ENCODE measurements at regions not wholly inside any gene's neighbourhood (a gene's known extent, or its start where the extent isn't known, plus 50 kb on each side); places are given as distances from the start of the nearest gene placed in this dataset.
"Not testable (repeated sequence)": the region's sequence is repeated elsewhere in the genome, so short reads cannot be mapped to it uniquely, and the experiment has no call there.

GRCh38 chr12:105861227-105861626 lies 277.5 kb downstream of the NUAK1 start:
- Mint-ChIP-seq H3K4me1 (no peaks in the 10 kb centered on the region), H3K9me3 (peaks cover 5% of the 10 kb centered on the region), H3K36me3 (ENCODE audit: low read depth) (no peaks in the 10 kb centered on the region), H3K27me3 (peaks cover 2% of the 10 kb centered on the region), H3K4me3 (no peak overlapping the region), H3K27ac (no peak overlapping the region)
- ATAC-seq: no peak
- DNase-seq: no peak

- Mint-ChIP-seq H3K27me3 (no peaks in the 10 kb centered on the region), H3K27ac (no peak overlapping the region), H3K4me3 (no peak overlapping the region), H3K4me1 (no peaks in the 10 kb centered on the region), H3K9me3 (no peaks in the 10 kb centered on the region), H3K36me3 (ENCODE audit: low read depth) (no peaks in the 10 kb centered on the region)
- DNase-seq (no peak), ATAC-seq (no peak)
These were observed 276.5 kb downstream of the NUAK1 start for GRCh38 chr12:105862163-105862821.

GRCh38 chr12:105864316-105864715 lies 274.4 kb downstream of the NUAK1 start:
- DNase-seq (no peak), ATAC-seq (no peak)
- H3K27me3 Mint-ChIP-seq: no peaks in the 10 kb centered on the region

GRCh38 chr12:105864901-105865300 lies 273.9 kb downstream of the NUAK1 start:
- ATAC-seq: no peak
- no peak overlapping the region for H3K27ac Mint-ChIP-seq
- no peak overlapping the region for H3K4me3 Mint-ChIP-seq
- no peaks in the 10 kb centered on the region for H3K27me3 Mint-ChIP-seq
- no peak for DNase-seq
- no peaks in the 10 kb centered on the region for H3K4me1 Mint-ChIP-seq
- no peaks in the 10 kb centered on the region for H3K36me3 Mint-ChIP-seq (ENCODE audit: low read depth)
- no peaks in the 10 kb centered on the region for H3K9me3 Mint-ChIP-seq

More at GRCh38 chr12:105864316-105864715, 274.4 kb downstream of the NUAK1 start:
- Mint-ChIP-seq H3K9me3 (no peaks in the 10 kb centered on the region), H3K36me3 (ENCODE audit: low read depth) (no peaks in the 10 kb centered on the region), H3K27ac (no peak overlapping the region), H3K4me1 (no peaks in the 10 kb centered on the region), H3K4me3 (no peak overlapping the region)

GRCh38 chr12:105865886-105866285 lies 272.9 kb downstream of the NUAK1 start:
- Mint-ChIP-seq H3K9me3 (peaks cover 2% of the 10 kb centered on the region), H3K4me3 (no peak overlapping the region), H3K4me1 (no peaks in the 10 kb centered on the region), H3K27ac (no peak overlapping the region), H3K36me3 (ENCODE audit: low read depth) (no peaks in the 10 kb centered on the region), H3K27me3 (no peaks in the 10 kb centered on the region)
- ATAC-seq (no peak), DNase-seq (no peak)

- no peaks in the 10 kb centered on the region for H3K4me1 Mint-ChIP-seq
- ATAC-seq: no peak
- H3K27ac Mint-ChIP-seq: no peak overlapping the region
- H3K4me3 Mint-ChIP-seq: no peak overlapping the region
- no peaks in the 10 kb centered on the region for H3K27me3 Mint-ChIP-seq
- no peaks in the 10 kb centered on the region for H3K36me3 Mint-ChIP-seq (ENCODE audit: low read depth)
- no peak for DNase-seq
- peaks cover 4% of the 10 kb centered on the region for H3K9me3 Mint-ChIP-seq
These were observed 264.6 kb downstream of the NUAK1 start for GRCh38 chr12:105874121-105874520.

GRCh38 chr12:105876396-105876927 lies 262.3 kb downstream of the NUAK1 start:
- Mint-ChIP-seq H3K4me3 (no peak overlapping the region), H3K27me3 (no peaks in the 10 kb centered on the region), H3K4me1 (no peaks in the 10 kb centered on the region), H3K27ac (no peak overlapping the region), H3K36me3 (ENCODE audit: low read depth) (no peaks in the 10 kb centered on the region), H3K9me3 (no peaks in the 10 kb centered on the region)
- DNase-seq: no peak
- ATAC-seq: no peak

GRCh38 chr12:105878964-105879363 lies 259.8 kb downstream of the NUAK1 start:
- Mint-ChIP-seq H3K9me3 (no peaks in the 10 kb centered on the region), H3K4me3 (no peak overlapping the region), H3K27me3 (no peaks in the 10 kb centered on the region), H3K27ac (no peak overlapping the region), H3K4me1 (no peaks in the 10 kb centered on the region), H3K36me3 (ENCODE audit: low read depth) (no peaks in the 10 kb centered on the region)
- DNase-seq: no peak
- ATAC-seq: no peak

- Mint-ChIP-seq H3K27ac (no peak overlapping the region), H3K27me3 (no peaks in the 10 kb centered on the region), H3K36me3 (ENCODE audit: low read depth) (no peaks in the 10 kb centered on the region), H3K4me3 (no peak overlapping the region), H3K4me1 (no peaks in the 10 kb centered on the region), H3K9me3 (no peaks in the 10 kb centered on the region)
- no peak for ATAC-seq
- DNase-seq: no peak
These were observed 257.8 kb downstream of the NUAK1 start for GRCh38 chr12:105880824-105881388.

GRCh38 chr12:105882404-105882803 lies 256.4 kb downstream of the NUAK1 start:
- Mint-ChIP-seq H3K4me3 (no peak overlapping the region), H3K27me3 (no peaks in the 10 kb centered on the region), H3K27ac (no peak overlapping the region), H3K4me1 (no peaks in the 10 kb centered on the region), H3K9me3 (no peaks in the 10 kb centered on the region), H3K36me3 (ENCODE audit: low read depth) (no peaks in the 10 kb centered on the region)
- DNase-seq: no peak
- no peak for ATAC-seq

GRCh38 chr12:105887131-105887530 lies 251.6 kb downstream of the NUAK1 start:
- no peak for ATAC-seq
- no peaks in the 10 kb centered on the region for H3K27me3 Mint-ChIP-seq
- H3K36me3 Mint-ChIP-seq (ENCODE audit: low read depth): no peaks in the 10 kb centered on the region
- H3K27ac Mint-ChIP-seq: no peak overlapping the region
- H3K4me3 Mint-ChIP-seq: no peak overlapping the region
- no peak for DNase-seq
- H3K9me3 Mint-ChIP-seq: peaks cover 7% of the 10 kb centered on the region
- no peaks in the 10 kb centered on the region for H3K4me1 Mint-ChIP-seq

- Mint-ChIP-seq H3K9me3 (peaks cover 7% of the 10 kb centered on the region), H3K4me3 (no peak overlapping the region), H3K27me3 (no peaks in the 10 kb centered on the region), H3K4me1 (no peaks in the 10 kb centered on the region), H3K36me3 (ENCODE audit: low read depth) (no peaks in the 10 kb centered on the region), H3K27ac (no peak overlapping the region)
- ATAC-seq (no peak), DNase-seq (no peak)
These were observed 250.1 kb downstream of the NUAK1 start for GRCh38 chr12:105888696-105889095.

- Mint-ChIP-seq H3K27ac (no peak overlapping the region), H3K4me1 (no peaks in the 10 kb centered on the region), H3K9me3 (peaks cover 10% of the 10 kb centered on the region), H3K4me3 (no peak overlapping the region), H3K36me3 (ENCODE audit: low read depth) (no peaks in the 10 kb centered on the region), H3K27me3 (no peaks in the 10 kb centered on the region)
- no peak for ATAC-seq
- DNase-seq: no peak
These were observed 246.3 kb downstream of the NUAK1 start for GRCh38 chr12:105892362-105892910.

GRCh38 chr12:105895197-105895832 lies 243.4 kb downstream of the NUAK1 start:
- H3K27ac Mint-ChIP-seq; H3K36me3 Mint-ChIP-seq (ENCODE audit: low read depth); DNase-seq; H3K4me3 Mint-ChIP-seq; H3K27me3 Mint-ChIP-seq; ATAC-seq; H3K4me1 Mint-ChIP-seq; H3K9me3 Mint-ChIP-seq: not testable (repeated sequence)

- Mint-ChIP-seq H3K4me1 (no peaks in the 10 kb centered on the region), H3K27ac (no peak overlapping the region), H3K36me3 (ENCODE audit: low read depth) (no peaks in the 10 kb centered on the region), H3K9me3 (peaks cover 3% of the 10 kb centered on the region), H3K4me3 (no peak overlapping the region), H3K27me3 (peaks cover 2% of the 10 kb centered on the region)
- DNase-seq (no peak), ATAC-seq (no peak)
These were observed 241.4 kb downstream of the NUAK1 start for GRCh38 chr12:105897311-105897725.
